Liver (tissue), 8 donors: ENCODE measurements at regions not wholly inside any gene's neighbourhood (a gene's known extent, or its start where the extent isn't known, plus 50 kb on each side); places are given as distances from the start of the nearest gene placed in this dataset.

Experiments used
- DNase-seq: peaks from one replicate; pipeline ENCODE4 v3.0.0-alpha.2; 2017; ENCODE audit warnings: low spot score
- H3K27ac ChIP-seq, 2 donors: one replicate each; pipeline ENCODE4 v1.7.0; 2013; ENCODE audit warnings: inconsistent platforms in 2 of 2, low read length in 2 of 2, control low read depth in 1 of 2, low read depth in 1 of 2, mild to moderate bottlenecking in 1 of 2
- H3K27me3 ChIP-seq, 4 donors: one replicate each; pipeline versions ENCODE4 v1.6.1 to v1.7.0; 2013; ENCODE audit warnings: low read length in 3 of 4, inconsistent platforms in 1 of 4, mild to moderate bottlenecking in 1 of 4, moderate library complexity in 1 of 4; ENCODE audit not compliant: control insufficient read depth in 4 of 4, insufficient read depth in 4 of 4
- H3K36me3 ChIP-seq, 4 donors: one replicate each; pipeline versions ENCODE4 v1.6.1 to v1.7.0; 2013; ENCODE audit warnings: low read length in 3 of 4, mild to moderate bottlenecking in 3 of 4, low read depth in 1 of 4, moderate library complexity in 1 of 4; ENCODE audit not compliant: control insufficient read depth in 4 of 4, insufficient read depth in 3 of 4
- H3K4me1 ChIP-seq, 4 donors: one replicate each; pipeline versions ENCODE4 v1.6.1 to v1.7.0; 2013; ENCODE audit warnings: low read length in 3 of 4, mild to moderate bottlenecking in 3 of 4, moderate library complexity in 1 of 4; ENCODE audit not compliant: control insufficient read depth in 4 of 4, insufficient read depth in 4 of 4
- H3K4me3 ChIP-seq, 3 donors: one replicate each; pipeline versions ENCODE4 v1.6.1 to v1.7.0; 2013; ENCODE audit warnings: low read length in 3 of 3, control low read depth in 1 of 3, low read depth in 1 of 3, mild to moderate bottlenecking in 1 of 3
- H3K9ac ChIP-seq, 2 donors: one replicate each; pipeline ENCODE4 v1.7.0; 2013; ENCODE audit warnings: low read length in 2 of 2, mild to moderate bottlenecking in 2 of 2, moderate library complexity in 2 of 2, control low read depth in 1 of 2, low read depth in 1 of 2
- H3K9me3 ChIP-seq, 4 donors: one replicate each; pipeline versions ENCODE4 v1.6.1 to v1.7.0; 2013; ENCODE audit warnings: low read length in 3 of 4; ENCODE audit not compliant: control insufficient read depth in 4 of 4
- ATF3 ChIP-seq: IDR thresholded peaks from 2 replicates; pipeline ENCODE4 v1.6.1; 2016; ENCODE audit warnings: antibody characterized with exemption
- EGR1 ChIP-seq, 2 donors: IDR thresholded peaks; 2 replicates each; pipeline ENCODE4 v1.6.1; 2016 to 2018; ENCODE audit warnings: antibody characterized with exemption in 2 of 2, low read depth in 2 of 2
- FOXA2 ChIP-seq: IDR thresholded peaks from 2 replicates; pipeline ENCODE4 v1.6.1; 2016; ENCODE audit warnings: antibody characterized with exemption
- GABPA ChIP-seq, 2 donors: IDR thresholded peaks in 1 of 2; conservative IDR thresholded peaks in 1 of 2; 2 replicates each; pipeline ENCODE4 v1.6.1; 2016; ENCODE audit warnings: antibody characterized with exemption in 2 of 2, mild to moderate bottlenecking in 1 of 2, moderate library complexity in 1 of 2
- HNF4A ChIP-seq, 2 donors: conservative IDR thresholded peaks; 2 replicates each; pipeline ENCODE4 v1.6.1; 2016; ENCODE audit warnings: antibody characterized with exemption in 2 of 2, mild to moderate bottlenecking in 2 of 2
- HNF4G ChIP-seq: IDR thresholded peaks from 2 replicates; pipeline ENCODE4 v1.6.1; 2016; ENCODE audit warnings: antibody characterized with exemption
- MAX ChIP-seq: IDR thresholded peaks from 2 replicates; pipeline ENCODE4 v1.6.1; 2016; ENCODE audit warnings: antibody characterized with exemption
- RAD21 ChIP-seq, 2 donors: IDR thresholded peaks; 2 replicates each; pipeline ENCODE4 v1.6.1; 2016; ENCODE audit warnings: antibody characterized with exemption in 2 of 2, mild to moderate bottlenecking in 2 of 2
- RXRA ChIP-seq, 2 donors: IDR thresholded peaks; 2 replicates each; pipeline ENCODE4 v1.6.1; 2017 to 2018; ENCODE audit warnings: antibody characterized with exemption in 2 of 2, mild to moderate bottlenecking in 1 of 2
- SP1 ChIP-seq: IDR thresholded peaks from 2 replicates; pipeline ENCODE4 v1.6.1; 2018; ENCODE audit warnings: antibody characterized with exemption, mild to moderate bottlenecking
- TAF1 ChIP-seq: conservative IDR thresholded peaks from 2 replicates; pipeline ENCODE4 v1.6.1; 2016; ENCODE audit warnings: antibody characterized with exemption, mild to moderate bottlenecking
- YY1 ChIP-seq: IDR thresholded peaks from 2 replicates; pipeline ENCODE4 v1.6.1; 2016; ENCODE audit warnings: antibody characterized with exemption, mild to moderate bottlenecking
- ZBTB33 ChIP-seq: IDR thresholded peaks from 2 replicates; pipeline ENCODE4 v1.6.1; 2016; ENCODE audit warnings: antibody characterized with exemption
- WGBS: extraction: QIAGEN DNeasy Blood & Tissue Kit; methylation state at CpG from one replicate; pipeline ENCODE4 v1.1.7; 2013; 5-methylcytosine and 5-hydroxymethylcytosine counted together
- TF ChIP-seq, protein P1 (sequence below): IDR thresholded peaks from 2 replicates; pipeline ENCODE4 v1.6.1; 2016; ENCODE audit warnings: antibody characterized with exemption, mild to moderate bottlenecking
- TF ChIP-seq, protein P2 (sequence below): fragments of 150-350 bp; IDR thresholded peaks from 2 replicates; pipeline ENCODE4 v1.5.1; 2017; ENCODE audit warnings: improper control_type of control experiment, low read depth, low read length; ENCODE audit not compliant: missing input control
- donor health status: healthy.
- donor health status: healthy.
- donor health status: healthy.
- donor health status: healthy.
- donor health status: healthy.

DNA sequence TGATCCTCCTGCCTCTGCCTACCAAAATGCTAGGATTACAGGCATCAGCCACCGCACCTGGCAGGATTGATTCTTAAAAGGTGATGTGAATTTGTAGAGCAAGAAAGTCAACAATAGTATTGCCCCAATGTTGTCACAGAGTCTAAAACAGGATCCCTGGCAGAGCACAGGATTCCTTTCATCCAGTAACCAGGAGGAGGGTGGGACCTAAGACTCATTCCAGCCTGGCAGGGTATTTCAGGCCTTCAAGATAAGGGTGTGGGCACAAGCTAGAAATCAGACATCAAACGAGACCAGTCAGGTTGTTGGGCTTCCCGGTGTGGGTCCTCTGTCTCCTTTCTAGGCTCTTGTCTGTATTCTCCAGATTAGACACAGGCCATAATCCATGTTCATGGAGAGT, 511.4 kb downstream of the BCL11A start:
- no peaks in the 10 kb centered on the region for H3K36me3 ChIP-seq
- TF ChIP-seq ATF3 = no peak
- TF ChIP-seq YY1 = no peak
- no peak for TF ChIP-seq GABPA (IDR thresholded peaks at IDR 0.05 in 1 of 2, conservative IDR thresholded peaks at IDR 0.05 in 1 of 2)
- TF ChIP-seq, protein P1, sequence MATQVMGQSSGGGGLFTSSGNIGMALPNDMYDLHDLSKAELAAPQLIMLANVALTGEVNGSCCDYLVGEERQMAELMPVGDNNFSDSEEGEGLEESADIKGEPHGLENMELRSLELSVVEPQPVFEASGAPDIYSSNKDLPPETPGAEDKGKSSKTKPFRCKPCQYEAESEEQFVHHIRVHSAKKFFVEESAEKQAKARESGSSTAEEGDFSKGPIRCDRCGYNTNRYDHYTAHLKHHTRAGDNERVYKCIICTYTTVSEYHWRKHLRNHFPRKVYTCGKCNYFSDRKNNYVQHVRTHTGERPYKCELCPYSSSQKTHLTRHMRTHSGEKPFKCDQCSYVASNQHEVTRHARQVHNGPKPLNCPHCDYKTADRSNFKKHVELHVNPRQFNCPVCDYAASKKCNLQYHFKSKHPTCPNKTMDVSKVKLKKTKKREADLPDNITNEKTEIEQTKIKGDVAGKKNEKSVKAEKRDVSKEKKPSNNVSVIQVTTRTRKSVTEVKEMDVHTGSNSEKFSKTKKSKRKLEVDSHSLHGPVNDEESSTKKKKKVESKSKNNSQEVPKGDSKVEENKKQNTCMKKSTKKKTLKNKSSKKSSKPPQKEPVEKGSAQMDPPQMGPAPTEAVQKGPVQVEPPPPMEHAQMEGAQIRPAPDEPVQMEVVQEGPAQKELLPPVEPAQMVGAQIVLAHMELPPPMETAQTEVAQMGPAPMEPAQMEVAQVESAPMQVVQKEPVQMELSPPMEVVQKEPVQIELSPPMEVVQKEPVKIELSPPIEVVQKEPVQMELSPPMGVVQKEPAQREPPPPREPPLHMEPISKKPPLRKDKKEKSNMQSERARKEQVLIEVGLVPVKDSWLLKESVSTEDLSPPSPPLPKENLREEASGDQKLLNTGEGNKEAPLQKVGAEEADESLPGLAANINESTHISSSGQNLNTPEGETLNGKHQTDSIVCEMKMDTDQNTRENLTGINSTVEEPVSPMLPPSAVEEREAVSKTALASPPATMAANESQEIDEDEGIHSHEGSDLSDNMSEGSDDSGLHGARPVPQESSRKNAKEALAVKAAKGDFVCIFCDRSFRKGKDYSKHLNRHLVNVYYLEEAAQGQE = no peak
- TF ChIP-seq MAX = no peak
- TF ChIP-seq, protein P2, sequence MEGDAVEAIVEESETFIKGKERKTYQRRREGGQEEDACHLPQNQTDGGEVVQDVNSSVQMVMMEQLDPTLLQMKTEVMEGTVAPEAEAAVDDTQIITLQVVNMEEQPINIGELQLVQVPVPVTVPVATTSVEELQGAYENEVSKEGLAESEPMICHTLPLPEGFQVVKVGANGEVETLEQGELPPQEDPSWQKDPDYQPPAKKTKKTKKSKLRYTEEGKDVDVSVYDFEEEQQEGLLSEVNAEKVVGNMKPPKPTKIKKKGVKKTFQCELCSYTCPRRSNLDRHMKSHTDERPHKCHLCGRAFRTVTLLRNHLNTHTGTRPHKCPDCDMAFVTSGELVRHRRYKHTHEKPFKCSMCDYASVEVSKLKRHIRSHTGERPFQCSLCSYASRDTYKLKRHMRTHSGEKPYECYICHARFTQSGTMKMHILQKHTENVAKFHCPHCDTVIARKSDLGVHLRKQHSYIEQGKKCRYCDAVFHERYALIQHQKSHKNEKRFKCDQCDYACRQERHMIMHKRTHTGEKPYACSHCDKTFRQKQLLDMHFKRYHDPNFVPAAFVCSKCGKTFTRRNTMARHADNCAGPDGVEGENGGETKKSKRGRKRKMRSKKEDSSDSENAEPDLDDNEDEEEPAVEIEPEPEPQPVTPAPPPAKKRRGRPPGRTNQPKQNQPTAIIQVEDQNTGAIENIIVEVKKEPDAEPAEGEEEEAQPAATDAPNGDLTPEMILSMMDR = no peak
- no peak for TF ChIP-seq TAF1
- TF ChIP-seq SP1 = no peak
- TF ChIP-seq FOXA2 = no peak
- no peak for TF ChIP-seq HNF4G
- TF ChIP-seq ZBTB33 = no peak
- TF ChIP-seq RAD21 (IDR thresholded peaks at IDR 0.05) = no peak
- TF ChIP-seq RXRA (IDR thresholded peaks at IDR 0.05) = no peak
- TF ChIP-seq EGR1 (IDR thresholded peaks at IDR 0.05; ENCODE audit: low read depth in 2 of 2) = no peak
- H3K9me3 ChIP-seq = no peaks in the 10 kb centered on the region
- H3K4me3 ChIP-seq = no peak overlapping the region
- no peaks in the 10 kb centered on the region for H3K27me3 ChIP-seq
- no peak for DNase-seq
- WGBS = 76% methylated on average over 3 of the region's 3 CpGs
- H3K9ac ChIP-seq = no peak overlapping the region
- no peaks in the 10 kb centered on the region for H3K4me1 ChIP-seq
- H3K27ac ChIP-seq = no peak overlapping the region

- no peaks in the 10 kb centered on the region for H3K36me3 ChIP-seq
- WGBS = 72% methylated on average over 4 of the region's 4 CpGs
- no peak overlapping the region for H3K9ac ChIP-seq
- H3K4me3 ChIP-seq = no peak overlapping the region
- H3K9me3 ChIP-seq = peaks cover 0 to 3% (median 0%) of the 10 kb centered on the region in 4 donors
- H3K4me1 ChIP-seq = no peaks in the 10 kb centered on the region
- DNase-seq = no peak
- no peaks in the 10 kb centered on the region for H3K27me3 ChIP-seq
- no peak overlapping the region for H3K27ac ChIP-seq
- TF ChIP-seq HNF4G = no peak
- no peak for TF ChIP-seq YY1
- no peak for TF ChIP-seq GABPA (IDR thresholded peaks at IDR 0.05 in 1 of 2, conservative IDR thresholded peaks at IDR 0.05 in 1 of 2)
- no peak for TF ChIP-seq ATF3
- no peak for TF ChIP-seq HNF4A (conservative IDR thresholded peaks at IDR 0.05)
- TF ChIP-seq TAF1 = no peak
- TF ChIP-seq, protein P1 = no peak
- no peak for TF ChIP-seq ZBTB33
Measured at GRCh38 chr2:60033325-60033724, 520.1 kb downstream of the BCL11A start.
